ENCODE measurements at regions not wholly inside any gene's neighbourhood (a gene's known extent, or its start where the extent isn't known, plus 50 kb on each side); places are given as distances from the start of the nearest gene placed in this dataset.

- Mint-ChIP-seq H3K36me3 (no peaks in the 10 kb centered on the region), H3K4me3 (no peak overlapping the region), H3K4me1 (peaks cover 31% of the 10 kb centered on the region), H3K27me3 (ENCODE audit: low read depth) (no peaks in the 10 kb centered on the region), H3K9me3 (peaks cover 7% of the 10 kb centered on the region), H3K27ac (no peak overlapping the region)
- TF ChIP-seq TP53 (CRISPR knock-in tag; IDR thresholded peaks at IDR 0.05) (no peak), ZNF263 (CRISPR knock-in tag; IDR thresholded peaks at IDR 0.05; ENCODE audit: low read depth) (no peak), ZNF219 (CRISPR knock-in tag; IDR thresholded peaks at IDR 0.05; ENCODE audit: borderline replicate concordance) (no peak), CBFB (CRISPR knock-in tag; IDR thresholded peaks at IDR 0.05; ENCODE audit: low read depth) (no peak), ATF1 (CRISPR knock-in tag; IDR thresholded peaks at IDR 0.05) (no peak), NR1H2 (CRISPR knock-in tag; IDR thresholded peaks at IDR 0.05) (no peak), HMGA2 (CRISPR knock-in tag; IDR thresholded peaks at IDR 0.05) (no peak), SMAD4 (CRISPR knock-in tag; IDR thresholded peaks at IDR 0.05) (no peak), FOXJ3 (CRISPR knock-in tag; IDR thresholded peaks at IDR 0.05; ENCODE audit: borderline replicate concordance) (no peak)
- TF ChIP-seq, protein P1, sequence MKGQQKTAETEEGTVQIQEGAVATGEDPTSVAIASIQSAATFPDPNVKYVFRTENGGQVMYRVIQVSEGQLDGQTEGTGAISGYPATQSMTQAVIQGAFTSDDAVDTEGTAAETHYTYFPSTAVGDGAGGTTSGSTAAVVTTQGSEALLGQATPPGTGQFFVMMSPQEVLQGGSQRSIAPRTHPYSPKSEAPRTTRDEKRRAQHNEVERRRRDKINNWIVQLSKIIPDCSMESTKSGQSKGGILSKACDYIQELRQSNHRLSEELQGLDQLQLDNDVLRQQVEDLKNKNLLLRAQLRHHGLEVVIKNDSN (CRISPR knock-in tag; IDR thresholded peaks at IDR 0.05): no peak
- ATAC-seq (no peak), DNase-seq (ENCODE audit: low spot score) (no peak)
- CTCF ChIA-PET: no interaction called here
- POLR2A ChIA-PET: no interaction called here
These were observed 424.6 kb upstream of the SEMA6D start for GRCh38 chr15:47292638-47293190.

- no peak for DNase-seq (ENCODE audit: low spot score)
- ATAC-seq: no peak
- no peak overlapping the region for H3K4me3 Mint-ChIP-seq
- no peak overlapping the region for H3K27ac Mint-ChIP-seq
- H3K9me3 Mint-ChIP-seq: no peaks in the 10 kb centered on the region
- ChIA-PET POLR2A (no interaction called here), CTCF (no interaction called here)
- peaks cover 32% of the 10 kb centered on the region for H3K4me1 Mint-ChIP-seq
- TF ChIP-seq EMX1 (CRISPR knock-in tag; IDR thresholded peaks at IDR 0.05) (no peak), SMAD4 (CRISPR knock-in tag; IDR thresholded peaks at IDR 0.05) (no peak), ZNF416 (CRISPR knock-in tag; IDR thresholded peaks at IDR 0.05) (no peak), GTF2I (CRISPR knock-in tag; conservative IDR thresholded peaks at IDR 0.05) (no peak), TCF7 (CRISPR knock-in tag; IDR thresholded peaks at IDR 0.05; ENCODE audit: low read depth) (no peak), ETV6 (CRISPR knock-in tag; IDR thresholded peaks at IDR 0.05) (no peak), ZNF317 (CRISPR knock-in tag; IDR thresholded peaks at IDR 0.05; ENCODE audit: borderline replicate concordance, low read depth) (no peak), NFATC4 (CRISPR knock-in tag; IDR thresholded peaks at IDR 0.05) (no peak), ZNF232 (CRISPR knock-in tag; IDR thresholded peaks at IDR 0.05) (no peak), FOXP1 (CRISPR knock-in tag; IDR thresholded peaks at IDR 0.05; ENCODE audit: borderline replicate concordance) (no peak), TEAD1 (CRISPR knock-in tag; IDR thresholded peaks at IDR 0.05) (no peak)
- TF ChIP-seq, protein P1 (CRISPR knock-in tag; IDR thresholded peaks at IDR 0.05): no peak
- TF ChIP-seq, protein P2, sequence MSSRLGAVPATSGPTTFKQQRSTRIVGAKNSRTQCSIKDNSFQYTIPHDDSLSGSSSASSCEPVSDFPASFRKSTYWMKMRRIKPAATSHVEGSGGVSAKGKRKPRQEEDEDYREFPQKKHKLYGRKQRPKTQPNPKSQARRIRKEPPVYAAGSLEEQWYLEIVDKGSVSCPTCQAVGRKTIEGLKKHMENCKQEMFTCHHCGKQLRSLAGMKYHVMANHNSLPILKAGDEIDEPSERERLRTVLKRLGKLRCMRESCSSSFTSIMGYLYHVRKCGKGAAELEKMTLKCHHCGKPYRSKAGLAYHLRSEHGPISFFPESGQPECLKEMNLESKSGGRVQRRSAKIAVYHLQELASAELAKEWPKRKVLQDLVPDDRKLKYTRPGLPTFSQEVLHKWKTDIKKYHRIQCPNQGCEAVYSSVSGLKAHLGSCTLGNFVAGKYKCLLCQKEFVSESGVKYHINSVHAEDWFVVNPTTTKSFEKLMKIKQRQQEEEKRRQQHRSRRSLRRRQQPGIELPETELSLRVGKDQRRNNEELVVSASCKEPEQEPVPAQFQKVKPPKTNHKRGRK (CRISPR knock-in tag; IDR thresholded peaks at IDR 0.05; ENCODE audit: borderline replicate concordance): no peak
- TF ChIP-seq, protein P3, sequence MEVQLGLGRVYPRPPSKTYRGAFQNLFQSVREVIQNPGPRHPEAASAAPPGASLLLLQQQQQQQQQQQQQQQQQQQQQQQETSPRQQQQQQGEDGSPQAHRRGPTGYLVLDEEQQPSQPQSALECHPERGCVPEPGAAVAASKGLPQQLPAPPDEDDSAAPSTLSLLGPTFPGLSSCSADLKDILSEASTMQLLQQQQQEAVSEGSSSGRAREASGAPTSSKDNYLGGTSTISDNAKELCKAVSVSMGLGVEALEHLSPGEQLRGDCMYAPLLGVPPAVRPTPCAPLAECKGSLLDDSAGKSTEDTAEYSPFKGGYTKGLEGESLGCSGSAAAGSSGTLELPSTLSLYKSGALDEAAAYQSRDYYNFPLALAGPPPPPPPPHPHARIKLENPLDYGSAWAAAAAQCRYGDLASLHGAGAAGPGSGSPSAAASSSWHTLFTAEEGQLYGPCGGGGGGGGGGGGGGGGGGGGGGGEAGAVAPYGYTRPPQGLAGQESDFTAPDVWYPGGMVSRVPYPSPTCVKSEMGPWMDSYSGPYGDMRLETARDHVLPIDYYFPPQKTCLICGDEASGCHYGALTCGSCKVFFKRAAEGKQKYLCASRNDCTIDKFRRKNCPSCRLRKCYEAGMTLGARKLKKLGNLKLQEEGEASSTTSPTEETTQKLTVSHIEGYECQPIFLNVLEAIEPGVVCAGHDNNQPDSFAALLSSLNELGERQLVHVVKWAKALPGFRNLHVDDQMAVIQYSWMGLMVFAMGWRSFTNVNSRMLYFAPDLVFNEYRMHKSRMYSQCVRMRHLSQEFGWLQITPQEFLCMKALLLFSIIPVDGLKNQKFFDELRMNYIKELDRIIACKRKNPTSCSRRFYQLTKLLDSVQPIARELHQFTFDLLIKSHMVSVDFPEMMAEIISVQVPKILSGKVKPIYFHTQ (CRISPR knock-in tag; IDR thresholded peaks at IDR 0.05): no peak
- TF ChIP-seq, protein P4, sequence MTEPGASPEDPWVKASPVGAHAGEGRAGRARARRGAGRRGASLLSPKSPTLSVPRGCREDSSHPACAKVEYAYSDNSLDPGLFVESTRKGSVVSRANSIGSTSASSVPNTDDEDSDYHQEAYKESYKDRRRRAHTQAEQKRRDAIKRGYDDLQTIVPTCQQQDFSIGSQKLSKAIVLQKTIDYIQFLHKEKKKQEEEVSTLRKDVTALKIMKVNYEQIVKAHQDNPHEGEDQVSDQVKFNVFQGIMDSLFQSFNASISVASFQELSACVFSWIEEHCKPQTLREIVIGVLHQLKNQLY (CRISPR knock-in tag; IDR thresholded peaks at IDR 0.05): no peak
- no peaks in the 10 kb centered on the region for H3K27me3 Mint-ChIP-seq (ENCODE audit: low read depth)
- no peaks in the 10 kb centered on the region for H3K36me3 Mint-ChIP-seq
These were observed 423.7 kb upstream of the SEMA6D start for GRCh38 chr15:47293466-47294162.

All from WTC11 (cell line).